ENCODE measurements at regions not wholly inside any gene's neighbourhood (a gene's known extent, or its start where the extent isn't known, plus 50 kb on each side); places are given as distances from the start of the nearest gene placed in this dataset.

- DNase-seq, result no peak
Observed at GRCh38 chr9:87433853-87434252, 63.8 kb upstream of the DAPK1 start.

GRCh38 chr9:87434366-87434765 lies 63.3 kb upstream of the DAPK1 start:
- no peak for DNase-seq

GRCh38 chr9:87435189-87435880 lies 62.3 kb upstream of the DAPK1 start:
- DNase-seq, result no peak

GRCh38 chr9:87436716-87437115 lies 61.0 kb upstream of the DAPK1 start:
- no peak for DNase-seq

GRCh38 chr9:87437966-87438365 lies 59.7 kb upstream of the DAPK1 start:
- no peak for DNase-seq

GRCh38 chr9:87441251-87441650 lies 56.4 kb upstream of the DAPK1 start:
- no peak for DNase-seq

- no peak for DNase-seq
Observed at GRCh38 chr9:87442451-87442850, 55.2 kb upstream of the DAPK1 start.

GRCh38 chr9:87443006-87443405 lies 54.7 kb upstream of the DAPK1 start:
- DNase-seq, result no peak

GRCh38 chr9:87443461-87443860 lies 54.2 kb upstream of the DAPK1 start:
- DNase-seq, result no peak

GRCh38 chr9:87445646-87446045 lies 52.0 kb upstream of the DAPK1 start:
- peak; percentile 23 for DNase-seq

- DNase-seq, result no peak
Observed at GRCh38 chr9:87446527-87446926, 51.1 kb upstream of the DAPK1 start.

- no peak for DNase-seq
Observed at GRCh38 chr9:87447547-87448432, 49.9 kb upstream of the DAPK1 start.

Data from CD4-positive, alpha-beta T cell treated with Interleukin-4 for 4 hours (primary cell).